KMS-11 (cell line): ENCODE measurements at regions not wholly inside any gene's neighbourhood (a gene's known extent, or its start where the extent isn't known, plus 50 kb on each side); places are given as distances from the start of the nearest gene placed in this dataset.

Experiments
- H2AFZ ChIP-seq: fragments of 200-600 bp; sonication (generic); 2 replicates; pipeline ENCODE4 v1.6.1; 2016; ENCODE audit warnings: antibody characterized with exemption, mixed run types, low read depth
- H3K27ac ChIP-seq: fragments of 200-600 bp; sonication (generic); 2 replicates; pipeline ENCODE4 v1.6.1; 2016; ENCODE audit warnings: mild to moderate bottlenecking, mixed run types
- H3K27me3 ChIP-seq: fragments of 200-600 bp; sonication (generic); 2 replicates; pipeline ENCODE4 v1.6.1; 2017; ENCODE audit warnings: mild to moderate bottlenecking, low read depth, mixed run types, moderate library complexity; ENCODE audit not compliant: insufficient read depth
- H3K36me3 ChIP-seq: fragments of 200-600 bp; sonication (generic); 2 replicates; pipeline ENCODE4 v1.6.1; 2017; ENCODE audit warnings: mild to moderate bottlenecking, mixed run types; ENCODE audit not compliant: insufficient read depth
- H3K4me1 ChIP-seq: fragments of 200-600 bp; sonication (generic); 2 replicates; pipeline ENCODE4 v1.6.1; 2016; ENCODE audit warnings: mild to moderate bottlenecking, low read depth, mixed run types; ENCODE audit not compliant: poor library complexity, severe bottlenecking
- H3K4me2 ChIP-seq: fragments of 200-600 bp; sonication (generic); 2 replicates; pipeline ENCODE4 v1.7.0; 2016; ENCODE audit warnings: mild to moderate bottlenecking, mixed run types
- H3K4me3 ChIP-seq: fragments of 200-600 bp; sonication (generic); IDR thresholded peaks from 2 replicates; pipeline ENCODE4 v1.6.1; 2017; ENCODE audit warnings: low read depth, low read length, mixed read lengths; ENCODE audit not compliant: insufficient read depth
- H3K79me2 ChIP-seq: fragments of 200-600 bp; sonication (generic); 2 replicates; pipeline ENCODE4 v1.6.1; 2016; ENCODE audit warnings: low read depth, mixed run types; ENCODE audit not compliant: insufficient read depth
- H3K9ac ChIP-seq: fragments of 200-600 bp; sonication (generic); 2 replicates; pipeline ENCODE4 v1.6.1; 2016; ENCODE audit warnings: mild to moderate bottlenecking, mixed run types
- H4K20me1 ChIP-seq: fragments of 200-600 bp; sonication (generic); 2 replicates; pipeline ENCODE4 v1.6.1; 2016; ENCODE audit warnings: mild to moderate bottlenecking, mixed run types; ENCODE audit not compliant: insufficient read depth
- TF ChIP-seq, protein P1 (sequence below): fragments of 200-600 bp; sonication (generic); conservative IDR thresholded peaks from 2 replicates; pipeline ENCODE4 v1.6.1; 2017; ENCODE audit warnings: low read depth, mild to moderate bottlenecking, antibody characterized with exemption, low read length, moderate library complexity, mixed read lengths

DNA sequence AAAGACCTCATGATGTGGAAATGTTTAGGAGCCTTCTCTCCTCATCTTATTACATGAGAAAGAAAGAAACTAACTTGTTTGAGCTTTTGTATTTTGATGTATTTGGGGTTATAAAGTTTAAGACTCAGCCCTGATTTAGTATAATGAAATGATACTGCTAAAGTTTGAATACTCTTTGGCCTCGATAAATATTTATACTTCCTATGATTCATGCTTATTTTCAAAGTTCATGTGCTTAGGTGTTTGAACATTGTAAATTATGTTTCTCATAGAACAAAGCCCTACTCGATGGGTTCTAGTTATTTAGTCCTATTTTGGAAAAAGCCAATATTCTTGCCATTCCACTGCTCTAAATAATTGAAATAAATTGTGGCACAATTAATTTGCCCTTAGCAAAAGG is 303.2 kb downstream of the ZWINT start:
- H3K27me3 ChIP-seq, result no peaks in the 10 kb centered on the region
- no peak overlapping the region for H3K4me2 ChIP-seq
- H2AFZ ChIP-seq, result no peak overlapping the region
- H3K9ac ChIP-seq, result no peak overlapping the region
- H4K20me1 ChIP-seq, result no peaks in the 10 kb centered on the region
- H3K4me1 ChIP-seq, result no peaks in the 10 kb centered on the region
- H3K36me3 ChIP-seq, result no peaks in the 10 kb centered on the region
- no peak overlapping the region for H3K4me3 ChIP-seq
- TF ChIP-seq, protein P1, sequence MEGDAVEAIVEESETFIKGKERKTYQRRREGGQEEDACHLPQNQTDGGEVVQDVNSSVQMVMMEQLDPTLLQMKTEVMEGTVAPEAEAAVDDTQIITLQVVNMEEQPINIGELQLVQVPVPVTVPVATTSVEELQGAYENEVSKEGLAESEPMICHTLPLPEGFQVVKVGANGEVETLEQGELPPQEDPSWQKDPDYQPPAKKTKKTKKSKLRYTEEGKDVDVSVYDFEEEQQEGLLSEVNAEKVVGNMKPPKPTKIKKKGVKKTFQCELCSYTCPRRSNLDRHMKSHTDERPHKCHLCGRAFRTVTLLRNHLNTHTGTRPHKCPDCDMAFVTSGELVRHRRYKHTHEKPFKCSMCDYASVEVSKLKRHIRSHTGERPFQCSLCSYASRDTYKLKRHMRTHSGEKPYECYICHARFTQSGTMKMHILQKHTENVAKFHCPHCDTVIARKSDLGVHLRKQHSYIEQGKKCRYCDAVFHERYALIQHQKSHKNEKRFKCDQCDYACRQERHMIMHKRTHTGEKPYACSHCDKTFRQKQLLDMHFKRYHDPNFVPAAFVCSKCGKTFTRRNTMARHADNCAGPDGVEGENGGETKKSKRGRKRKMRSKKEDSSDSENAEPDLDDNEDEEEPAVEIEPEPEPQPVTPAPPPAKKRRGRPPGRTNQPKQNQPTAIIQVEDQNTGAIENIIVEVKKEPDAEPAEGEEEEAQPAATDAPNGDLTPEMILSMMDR, result no peak
- no peaks in the 10 kb centered on the region for H3K79me2 ChIP-seq
- no peak overlapping the region for H3K27ac ChIP-seq

DNA sequence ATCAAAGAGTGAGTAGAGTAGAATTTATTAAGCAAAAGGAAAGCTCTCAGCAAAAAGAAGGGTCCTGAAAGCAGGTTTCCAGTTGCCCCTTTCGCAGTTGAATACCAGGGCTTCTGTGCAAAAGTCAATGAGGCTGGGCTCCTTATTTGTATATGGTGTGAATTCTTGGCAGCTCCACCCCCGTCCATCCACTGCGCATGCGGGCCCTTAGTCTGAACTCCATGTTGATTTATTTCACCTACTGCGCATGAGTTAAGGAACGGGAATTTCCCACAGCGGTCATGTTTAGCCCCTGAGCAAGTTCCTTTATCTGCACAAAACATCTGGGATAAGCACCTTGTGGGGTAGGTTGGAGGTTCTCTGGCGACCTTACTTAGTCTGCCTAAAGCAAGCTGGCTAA is 325.6 kb downstream of the ZWINT start:
- no peaks in the 10 kb centered on the region for H3K4me1 ChIP-seq
- no peaks in the 10 kb centered on the region for H4K20me1 ChIP-seq
- H3K4me3 ChIP-seq, result no peak overlapping the region
- no peaks in the 10 kb centered on the region for H3K36me3 ChIP-seq
- H3K4me2 ChIP-seq, result no peak overlapping the region
- TF ChIP-seq, protein P1, result no peak
- no peaks in the 10 kb centered on the region for H3K79me2 ChIP-seq
- no peak overlapping the region for H2AFZ ChIP-seq
- no peak overlapping the region for H3K9ac ChIP-seq
- H3K27me3 ChIP-seq, result no peaks in the 10 kb centered on the region
- no peak overlapping the region for H3K27ac ChIP-seq

DNA sequence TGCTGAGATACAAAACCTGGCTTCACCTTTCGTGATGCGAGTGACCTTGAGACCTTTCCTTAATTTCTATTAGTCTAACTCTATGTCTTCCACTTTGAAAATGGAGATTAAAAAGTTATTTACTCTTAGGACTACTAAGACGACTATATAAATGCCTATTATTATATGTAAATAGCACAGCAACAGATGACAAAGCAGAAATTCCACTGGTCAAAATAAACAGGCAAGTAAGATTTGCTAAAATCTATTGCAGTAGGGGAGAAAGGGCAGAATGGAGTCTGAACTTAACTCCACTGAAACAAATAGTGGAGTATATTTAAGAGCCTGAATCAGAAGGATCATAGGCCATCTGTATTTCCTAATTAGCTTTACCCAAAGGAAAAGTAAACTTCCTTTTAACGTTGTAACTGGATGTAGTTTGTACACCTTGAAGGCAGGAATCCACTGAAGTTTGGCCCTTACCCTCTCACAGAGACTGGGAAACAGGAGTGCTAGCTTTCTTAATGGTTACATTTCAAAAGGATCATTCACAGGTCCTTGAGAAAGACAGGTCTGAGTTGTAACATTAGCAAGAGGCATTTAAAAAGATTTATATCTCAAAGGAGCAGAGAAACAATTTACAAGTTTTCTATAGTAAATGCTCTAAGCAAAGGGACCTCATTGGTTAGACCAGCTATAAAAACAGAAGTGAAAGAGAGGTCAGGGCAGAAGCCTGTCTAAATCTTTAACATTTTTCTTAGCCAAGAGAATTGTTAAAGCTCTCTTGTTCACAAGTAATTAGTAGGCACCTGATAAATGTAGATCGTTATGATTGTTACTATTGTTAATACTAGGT is 332.5 kb downstream of the ZWINT start:
- no peaks in the 10 kb centered on the region for H3K79me2 ChIP-seq
- H3K4me2 ChIP-seq, result no peak overlapping the region
- no peaks in the 10 kb centered on the region for H4K20me1 ChIP-seq
- TF ChIP-seq, protein P1, result no peak
- H3K36me3 ChIP-seq, result no peaks in the 10 kb centered on the region
- H3K27me3 ChIP-seq, result no peaks in the 10 kb centered on the region
- H3K4me3 ChIP-seq, result no peak overlapping the region
- no peak overlapping the region for H3K27ac ChIP-seq
- no peak overlapping the region for H3K9ac ChIP-seq
- no peak overlapping the region for H2AFZ ChIP-seq
- no peaks in the 10 kb centered on the region for H3K4me1 ChIP-seq

DNA sequence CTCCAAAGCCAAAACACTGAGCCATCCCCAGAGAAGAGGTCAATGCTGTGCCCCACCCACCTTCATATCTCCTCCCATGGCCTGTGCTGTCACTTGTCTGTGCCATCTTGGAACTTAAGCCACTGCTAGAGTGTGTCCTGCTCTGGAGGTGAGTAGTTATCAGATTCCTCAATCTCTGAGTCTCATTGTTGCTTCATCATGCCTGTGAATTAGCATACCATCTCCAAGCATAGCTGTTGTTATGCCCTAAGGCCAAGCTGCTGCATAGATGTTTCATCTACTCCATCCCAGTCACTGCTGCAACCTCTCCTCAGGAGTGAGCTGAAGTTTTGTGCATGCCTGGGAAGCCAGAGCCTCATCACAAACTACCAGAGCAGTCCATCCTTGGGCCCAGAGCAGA is 349.0 kb downstream of the ZWINT start:
- H2AFZ ChIP-seq, result no peak overlapping the region
- H3K9ac ChIP-seq, result no peak overlapping the region
- TF ChIP-seq, protein P1, result no peak
- no peaks in the 10 kb centered on the region for H3K4me1 ChIP-seq
- H3K4me2 ChIP-seq, result no peak overlapping the region
- no peaks in the 10 kb centered on the region for H3K36me3 ChIP-seq
- H3K4me3 ChIP-seq, result no peak overlapping the region
- H3K27me3 ChIP-seq, result no peaks in the 10 kb centered on the region
- H3K27ac ChIP-seq, result no peak overlapping the region
- no peaks in the 10 kb centered on the region for H4K20me1 ChIP-seq
- H3K79me2 ChIP-seq, result no peaks in the 10 kb centered on the region
